ENCODE measurements at regions not wholly inside any gene's neighbourhood (a gene's known extent, or its start where the extent isn't known, plus 50 kb on each side); places are given as distances from the start of the nearest gene placed in this dataset.

- no peak for TF ChIP-seq USF1 (IDR thresholded peaks at IDR 0.05)
- no peak for TF ChIP-seq REST (IDR thresholded peaks at IDR 0.05; ENCODE audit: low read depth)
- TF ChIP-seq ZBTB7A (IDR thresholded peaks at IDR 0.05; ENCODE audit: low read depth), result no peak
- no peak for TF ChIP-seq FOXM1 (IDR thresholded peaks at IDR 0.05; ENCODE audit: borderline replicate concordance, low read depth)
- TF ChIP-seq TCF12 (IDR thresholded peaks at IDR 0.05; ENCODE audit: low read depth), result no peak
- no peak for TF ChIP-seq MAX (IDR thresholded peaks at IDR 0.05)
- TF ChIP-seq CEBPB (IDR thresholded peaks at IDR 0.05), result no peak
- no peak for TF ChIP-seq EP300 (IDR thresholded peaks at IDR 0.05; ENCODE audit: borderline replicate concordance)
- TF ChIP-seq RAD21 (IDR thresholded peaks at IDR 0.05; ENCODE audit: low read depth), result no peak
- TF ChIP-seq TEAD4 (IDR thresholded peaks at IDR 0.05), result no peak
- TF ChIP-seq TAF1 (IDR thresholded peaks at IDR 0.05; ENCODE audit: low read depth), result no peak
Observed at GRCh38 chr6:95698271-95698670, 120.9 kb downstream of the MANEA start.

- TF ChIP-seq TCF12 (IDR thresholded peaks at IDR 0.05; ENCODE audit: low read depth) (no peak), CEBPB (IDR thresholded peaks at IDR 0.05) (no peak), REST (IDR thresholded peaks at IDR 0.05; ENCODE audit: low read depth) (no peak), YY1 (IDR thresholded peaks at IDR 0.05; ENCODE audit: low read depth) (no peak), ZBTB7A (IDR thresholded peaks at IDR 0.05; ENCODE audit: low read depth) (no peak), EP300 (IDR thresholded peaks at IDR 0.05; ENCODE audit: borderline replicate concordance) (no peak), USF1 (IDR thresholded peaks at IDR 0.05) (no peak), EGR1 (IDR thresholded peaks at IDR 0.05) (no peak), RAD21 (IDR thresholded peaks at IDR 0.05; ENCODE audit: low read depth) (no peak), TEAD4 (IDR thresholded peaks at IDR 0.05) (no peak), TAF1 (IDR thresholded peaks at IDR 0.05; ENCODE audit: low read depth) (no peak), CREB1 (IDR thresholded peaks at IDR 0.05; ENCODE audit: low read depth) (no peak), FOXM1 (IDR thresholded peaks at IDR 0.05; ENCODE audit: borderline replicate concordance, low read depth) (no peak), NFIC (IDR thresholded peaks at IDR 0.05) (no peak), MAX (IDR thresholded peaks at IDR 0.05) (no peak)
Observed at GRCh38 chr6:95723638-95724037, 146.3 kb downstream of the MANEA start.

- TF ChIP-seq RAD21 (IDR thresholded peaks at IDR 0.05; ENCODE audit: low read depth) (no peak), YY1 (IDR thresholded peaks at IDR 0.05; ENCODE audit: low read depth) (no peak), ZBTB7A (IDR thresholded peaks at IDR 0.05; ENCODE audit: low read depth) (no peak), USF1 (IDR thresholded peaks at IDR 0.05) (no peak), CREB1 (IDR thresholded peaks at IDR 0.05; ENCODE audit: low read depth) (no peak), EGR1 (IDR thresholded peaks at IDR 0.05) (no peak), FOXM1 (IDR thresholded peaks at IDR 0.05; ENCODE audit: borderline replicate concordance, low read depth) (no peak), EP300 (IDR thresholded peaks at IDR 0.05; ENCODE audit: borderline replicate concordance) (no peak), MAX (IDR thresholded peaks at IDR 0.05) (no peak), TCF12 (IDR thresholded peaks at IDR 0.05; ENCODE audit: low read depth) (no peak), TEAD4 (IDR thresholded peaks at IDR 0.05) (no peak), TAF1 (IDR thresholded peaks at IDR 0.05; ENCODE audit: low read depth) (no peak)
Observed at GRCh38 chr6:95725344-95725743, 148.0 kb downstream of the MANEA start.

- no peak for TF ChIP-seq EGR1 (IDR thresholded peaks at IDR 0.05)
- TF ChIP-seq REST (IDR thresholded peaks at IDR 0.05; ENCODE audit: low read depth), result no peak
- TF ChIP-seq TAF1 (IDR thresholded peaks at IDR 0.05; ENCODE audit: low read depth), result no peak
- no peak for TF ChIP-seq TCF12 (IDR thresholded peaks at IDR 0.05; ENCODE audit: low read depth)
- TF ChIP-seq EP300 (IDR thresholded peaks at IDR 0.05; ENCODE audit: borderline replicate concordance), result no peak
- TF ChIP-seq USF1 (IDR thresholded peaks at IDR 0.05), result no peak
- TF ChIP-seq TEAD4 (IDR thresholded peaks at IDR 0.05), result no peak
- no peak for TF ChIP-seq FOXM1 (IDR thresholded peaks at IDR 0.05; ENCODE audit: borderline replicate concordance, low read depth)
- no peak for TF ChIP-seq ZBTB7A (IDR thresholded peaks at IDR 0.05; ENCODE audit: low read depth)
- TF ChIP-seq RAD21 (IDR thresholded peaks at IDR 0.05; ENCODE audit: low read depth), result no peak
- TF ChIP-seq CREB1 (IDR thresholded peaks at IDR 0.05; ENCODE audit: low read depth), result no peak
- no peak for TF ChIP-seq YY1 (IDR thresholded peaks at IDR 0.05; ENCODE audit: low read depth)
- no peak for TF ChIP-seq CEBPB (IDR thresholded peaks at IDR 0.05)
- TF ChIP-seq MAX (IDR thresholded peaks at IDR 0.05), result no peak
- no peak for TF ChIP-seq NFIC (IDR thresholded peaks at IDR 0.05)
Observed at GRCh38 chr6:95740157-95740556, 162.8 kb downstream of the MANEA start.

All from Ishikawa (cell line).